ENCODE measurements at regions not wholly inside any gene's neighbourhood (a gene's known extent, or its start where the extent isn't known, plus 50 kb on each side); places are given as distances from the start of the nearest gene placed in this dataset.
A peak's percentile ranks its signal among the peaks of the same experiment; 100 is the strongest.

- peaks cover 11% of the 10 kb centered on the region for H3K4me1 ChIP-seq
- intact Hi-C loops (cut with DNase I) = no loop called here
- no peak overlapping the region for H3K4me3 ChIP-seq
- no peak overlapping the region for H3K27ac ChIP-seq
- no peaks in the 10 kb centered on the region for H3K36me3 ChIP-seq
- no peaks in the 10 kb centered on the region for H3K9me3 ChIP-seq
- ATAC-seq (no peak), DNase-seq (no peak)
- TF ChIP-seq CTCF (IDR thresholded peaks at IDR 0.05) = no peak
- H3K27me3 ChIP-seq (ENCODE audit: low read depth) = no peaks in the 10 kb centered on the region
Observed at GRCh38 chr2:172248785-172249187, 146.1 kb upstream of the DLX2 start.

- DNase-seq (no peak), ATAC-seq (no peak)
- no peaks in the 10 kb centered on the region for H3K9me3 ChIP-seq
- H3K4me3 ChIP-seq = no peak overlapping the region
- H3K27me3 ChIP-seq (ENCODE audit: low read depth) = no peaks in the 10 kb centered on the region
- H3K36me3 ChIP-seq = no peaks in the 10 kb centered on the region
- intact Hi-C loops (cut with DNase I) = no loop called here
- H3K4me1 ChIP-seq = peaks cover 11% of the 10 kb centered on the region
- no peak for TF ChIP-seq CTCF (IDR thresholded peaks at IDR 0.05)
- H3K27ac ChIP-seq = no peak overlapping the region
Observed at GRCh38 chr2:172249334-172249733, 146.6 kb upstream of the DLX2 start.

GRCh38 chr2:172249986-172250385 is 147.3 kb upstream of the DLX2 start:
- no peaks in the 10 kb centered on the region for H3K36me3 ChIP-seq
- H3K27ac ChIP-seq = no peak overlapping the region
- peaks cover 11% of the 10 kb centered on the region for H3K4me1 ChIP-seq
- no peaks in the 10 kb centered on the region for H3K9me3 ChIP-seq
- H3K27me3 ChIP-seq (ENCODE audit: low read depth) = no peaks in the 10 kb centered on the region
- H3K4me3 ChIP-seq = no peak overlapping the region
- DNase-seq (no peak), ATAC-seq (no peak)
- intact Hi-C loops (cut with DNase I) = no loop called here
- TF ChIP-seq CTCF (IDR thresholded peaks at IDR 0.05) = no peak

GRCh38 chr2:172251231-172251630 is 148.5 kb upstream of the DLX2 start:
- ATAC-seq (no peak), DNase-seq (no peak)
- H3K36me3 ChIP-seq = no peaks in the 10 kb centered on the region
- no peak overlapping the region for H3K4me3 ChIP-seq
- intact Hi-C loops (cut with DNase I) = no loop called here
- no peak for TF ChIP-seq CTCF (IDR thresholded peaks at IDR 0.05)
- peak overlapping the region; percentile 64 for H3K27ac ChIP-seq
- H3K27me3 ChIP-seq (ENCODE audit: low read depth) = no peaks in the 10 kb centered on the region
- peaks cover 11% of the 10 kb centered on the region for H3K4me1 ChIP-seq
- no peaks in the 10 kb centered on the region for H3K9me3 ChIP-seq

GRCh38 chr2:172252154-172252553 is 149.5 kb upstream of the DLX2 start:
- no peaks in the 10 kb centered on the region for H3K27me3 ChIP-seq (ENCODE audit: low read depth)
- H3K27ac ChIP-seq = peak overlapping the region; percentile 64
- no peaks in the 10 kb centered on the region for H3K36me3 ChIP-seq
- TF ChIP-seq CTCF (IDR thresholded peaks at IDR 0.05) = no peak
- peaks cover 11% of the 10 kb centered on the region for H3K4me1 ChIP-seq
- H3K4me3 ChIP-seq = no peak overlapping the region
- DNase-seq = peak; percentile 59
- peak; percentile 66 for ATAC-seq
- H3K9me3 ChIP-seq = no peaks in the 10 kb centered on the region
- intact Hi-C loops (cut with DNase I) = no loop called here
